HepG2 (cell line): ENCODE measurements at regions not wholly inside any gene's neighbourhood (a gene's known extent, or its start where the extent isn't known, plus 50 kb on each side); places are given as distances from the start of the nearest gene placed in this dataset.

Source experiments
- CTCF ChIP-seq: sonication (generic); formaldehyde crosslinking; IDR thresholded peaks from 2 replicates; pipeline ENCODE4 v1.5.0; 2020; ENCODE audit warnings: mild to moderate bottlenecking, missing genetic modification reagents, moderate library complexity
- NFATC3 ChIP-seq: sonication (generic); formaldehyde crosslinking; IDR thresholded peaks from 2 replicates; pipeline ENCODE4 v1.5.1; 2020; ENCODE audit warnings: mild to moderate bottlenecking, missing genetic modification reagents
- POLR2A ChIP-seq, 2 experiments: IDR thresholded peaks; 2 replicates each; pipeline ENCODE4 v1.6.1; 2011; ENCODE audit warnings: low read depth in 2 of 2, low read length in 2 of 2, mild to moderate bottlenecking in 1 of 2, moderate library complexity in 1 of 2; ENCODE audit not compliant: insufficient read depth in 1 of 2

- TF ChIP-seq CTCF (CRISPR knock-in tag) (no peak), NFATC3 (CRISPR knock-in tag) (no peak), POLR2A (IDR thresholded peaks at IDR 0.05; ENCODE audit: insufficient read depth in 1 of 2, low read depth in 2 of 2, low read length in 2 of 2) (no peak)
These were observed 138.4 kb downstream of the MOBP start for GRCh38 chr3:39605837-39606236.
